NCI-H82 (cell line): ENCODE measurements at regions not wholly inside any gene's neighbourhood (a gene's known extent, or its start where the extent isn't known, plus 50 kb on each side); places are given as distances from the start of the nearest gene placed in this dataset.
"Not testable (repeated sequence)": the region's sequence is repeated elsewhere in the genome, so short reads cannot be mapped to it uniquely, and the experiment has no call there.

Source experiments
- DNase-seq: peaks from one replicate; lab custom pipeline; 2025; lab: John Stamatoyannopoulos, UW

GRCh38 chr20:40933758-40934157 lies 94.9 kb upstream of the TOP1 start:
- DNase-seq = no peak

- peak; percentile 26 for DNase-seq
These were observed 90.6 kb upstream of the TOP1 start for GRCh38 chr20:40938020-40938419.

- DNase-seq = no peak
These were observed 89.0 kb upstream of the TOP1 start for GRCh38 chr20:40939667-40940066.

- no peak for DNase-seq
These were observed 87.5 kb upstream of the TOP1 start for GRCh38 chr20:40941133-40941610.

GRCh38 chr20:40942006-40942405 lies 86.6 kb upstream of the TOP1 start:
- no peak for DNase-seq

- DNase-seq = no peak
These were observed 85.8 kb upstream of the TOP1 start for GRCh38 chr20:40942775-40943174.

- peak; percentile 22 for DNase-seq
These were observed 85.0 kb upstream of the TOP1 start for GRCh38 chr20:40943591-40943990.

- DNase-seq = no peak
These were observed 83.4 kb upstream of the TOP1 start for GRCh38 chr20:40945189-40945588.

GRCh38 chr20:40945754-40946450 lies 82.7 kb upstream of the TOP1 start:
- DNase-seq = peak; percentile 72

GRCh38 chr20:40946451-40946850 lies 82.2 kb upstream of the TOP1 start:
- no peak for DNase-seq

- no peak for DNase-seq
These were observed 80.0 kb upstream of the TOP1 start for GRCh38 chr20:40948465-40949267.

- no peak for DNase-seq
These were observed 79.3 kb upstream of the TOP1 start for GRCh38 chr20:40949346-40949745.

- DNase-seq = no peak
These were observed 76.5 kb upstream of the TOP1 start for GRCh38 chr20:40952136-40952535.

GRCh38 chr20:40953416-40953815 lies 75.2 kb upstream of the TOP1 start:
- DNase-seq = no peak

GRCh38 chr20:40953856-40954255 lies 74.8 kb upstream of the TOP1 start:
- DNase-seq = no peak

GRCh38 chr20:40954521-40955165 lies 74.0 kb upstream of the TOP1 start:
- no peak for DNase-seq

GRCh38 chr20:40955326-40955725 lies 73.3 kb upstream of the TOP1 start:
- DNase-seq = no peak

GRCh38 chr20:40955826-40956225 lies 72.8 kb upstream of the TOP1 start:
- DNase-seq = not testable (repeated sequence)

- no peak for DNase-seq
These were observed 71.9 kb upstream of the TOP1 start for GRCh38 chr20:40956542-40957264.

GRCh38 chr20:40957265-40957760 lies 71.3 kb upstream of the TOP1 start:
- no peak for DNase-seq

- DNase-seq = no peak
These were observed 70.0 kb upstream of the TOP1 start for GRCh38 chr20:40958598-40958997.
